ENCODE measurements at regions not wholly inside any gene's neighbourhood (a gene's known extent, or its start where the extent isn't known, plus 50 kb on each side); places are given as distances from the start of the nearest gene placed in this dataset.

- no peaks in the 10 kb centered on the region for H3K27me3 ChIP-seq (ENCODE audit: insufficient read depth, low read depth)
- no peak overlapping the region for H3K27ac ChIP-seq
- no peaks in the 10 kb centered on the region; the same call in 1 of the 2 replicates for H3F3A ChIP-seq (ENCODE audit: insufficient read depth, low read depth)
- intact Hi-C loops (cut with micrococcal nuclease; ENCODE audit: unreplicated experiment): no loop called here
- TF ChIP-seq CTCF (conservative IDR thresholded peaks at IDR 0.05) (no peak), EZH2 (IDR thresholded peaks at IDR 0.05; ENCODE audit: low read depth) (no peak)
- no peaks in the 10 kb centered on the region for H3K9me3 ChIP-seq (ENCODE audit: insufficient read depth, low read depth)
- CTCF ChIA-PET: no interaction called here
- no peaks in the 10 kb centered on the region for H3K36me3 ChIP-seq (ENCODE audit: low read depth)
- no peaks in the 10 kb centered on the region; the same call in 1 of the 2 replicates for H3K4me1 ChIP-seq (replicated peaks; ENCODE audit: insufficient read depth)
- no TSS peak for BruUV-seq (replicated peaks)
- POLR2A ChIA-PET (ENCODE audit: unreplicated experiment): no interaction called here
- DNase-seq: no peak
- no peaks in the 10 kb centered on the region for H4K20me1 ChIP-seq (ENCODE audit: insufficient read depth)
- H3K9me2 ChIP-seq (ENCODE audit: insufficient read depth): no peaks in the 10 kb centered on the region
- H3K79me2 ChIP-seq (ENCODE audit: low read depth): no peaks in the 10 kb centered on the region
- no peak overlapping the region for H3K4me3 ChIP-seq
- no peak overlapping the region for H3K4me2 ChIP-seq
- H2AFZ ChIP-seq: no peak overlapping the region
Measured at GRCh38 chr13:76378767-76379166, 507.4 kb downstream of the KCTD12 start.

- Histone ChIP-seq H3K36me3 (ENCODE audit: low read depth) (no peaks in the 10 kb centered on the region), H4K20me1 (ENCODE audit: insufficient read depth) (no peaks in the 10 kb centered on the region), H3F3A (ENCODE audit: insufficient read depth, low read depth) (no peaks in the 10 kb centered on the region), H3K4me2 (no peak overlapping the region), H2AFZ (no peak overlapping the region), H3K9me3 (ENCODE audit: insufficient read depth, low read depth) (no peaks in the 10 kb centered on the region), H3K4me3 (no peak overlapping the region), H3K27ac (no peak overlapping the region), H3K9me2 (ENCODE audit: insufficient read depth) (no peaks in the 10 kb centered on the region), H3K27me3 (ENCODE audit: insufficient read depth, low read depth) (no peaks in the 10 kb centered on the region), H3K79me2 (ENCODE audit: low read depth) (no peaks in the 10 kb centered on the region), H3K4me1 (replicated peaks; ENCODE audit: insufficient read depth) (no peaks in the 10 kb centered on the region)
- CTCF ChIA-PET: no interaction called here
- no TSS peak for BruUV-seq (replicated peaks)
- TF ChIP-seq CTCF (conservative IDR thresholded peaks at IDR 0.05) (no peak), EZH2 (IDR thresholded peaks at IDR 0.05; ENCODE audit: low read depth) (no peak)
- intact Hi-C loops (cut with micrococcal nuclease; ENCODE audit: unreplicated experiment): no loop called here
- POLR2A ChIA-PET (ENCODE audit: unreplicated experiment): no interaction called here
- DNase-seq: no peak
Measured at GRCh38 chr13:76363682-76364289, 522.4 kb downstream of the KCTD12 start.

- intact Hi-C loops (cut with micrococcal nuclease; ENCODE audit: unreplicated experiment): no loop called here
- H4K20me1 ChIP-seq (ENCODE audit: insufficient read depth): no peaks in the 10 kb centered on the region
- no peak overlapping the region for H3K4me2 ChIP-seq
- H3K4me3 ChIP-seq: no peak overlapping the region
- H3K9me3 ChIP-seq (ENCODE audit: insufficient read depth, low read depth): no peaks in the 10 kb centered on the region
- TF ChIP-seq EZH2 (IDR thresholded peaks at IDR 0.05; ENCODE audit: low read depth): no peak
- CTCF ChIA-PET: no interaction called here
- H3F3A ChIP-seq (ENCODE audit: insufficient read depth, low read depth): no peaks in the 10 kb centered on the region
- POLR2A ChIA-PET (ENCODE audit: unreplicated experiment): no interaction called here
- no peak overlapping the region for H3K27ac ChIP-seq
- no TSS peak for BruUV-seq (replicated peaks)
- no peaks in the 10 kb centered on the region for H3K27me3 ChIP-seq (ENCODE audit: insufficient read depth, low read depth)
- no peak overlapping the region for H2AFZ ChIP-seq
- DNase-seq: no peak
- no peaks in the 10 kb centered on the region for H3K4me1 ChIP-seq (replicated peaks; ENCODE audit: insufficient read depth)
- H3K9me2 ChIP-seq (ENCODE audit: insufficient read depth): no peaks in the 10 kb centered on the region
- no peaks in the 10 kb centered on the region for H3K79me2 ChIP-seq (ENCODE audit: low read depth)
- H3K36me3 ChIP-seq (ENCODE audit: low read depth): no peaks in the 10 kb centered on the region
Measured at GRCh38 chr13:76361868-76362267, 524.3 kb downstream of the KCTD12 start.
